ENCODE measurements at regions not wholly inside any gene's neighbourhood (a gene's known extent, or its start where the extent isn't known, plus 50 kb on each side); places are given as distances from the start of the nearest gene placed in this dataset.

- Mint-ChIP-seq H3K4me1 (no peaks in the 10 kb centered on the region), H3K27ac (no peak overlapping the region), H3K9me3 (no peaks in the 10 kb centered on the region), H3K27me3 (peaks cover 3% of the 10 kb centered on the region), H3K4me3 (no peak overlapping the region), H3K36me3 (ENCODE audit: low read depth) (no peaks in the 10 kb centered on the region)
- ChIA-PET POLR2A (no interaction called here), CTCF (interaction anchor here (1.0 to 1.1 kb wide), 3 partner anchors 16 to 156 kb away, joined by 3 read pairs; no protein-coding TSS in a partner anchor)
- no peak for DNase-seq
Observed at GRCh38 chr5:74919487-74919886, 53.3 kb upstream of the FAM169A start.

- peaks cover 3% of the 10 kb centered on the region for H3K27me3 Mint-ChIP-seq
- DNase-seq, result no peak
- no peaks in the 10 kb centered on the region for H3K9me3 Mint-ChIP-seq
- H3K27ac Mint-ChIP-seq, result no peak overlapping the region
- no peaks in the 10 kb centered on the region for H3K4me1 Mint-ChIP-seq
- H3K4me3 Mint-ChIP-seq, result no peak overlapping the region
- CTCF ChIA-PET, result interaction anchor here (1.0 to 1.1 kb wide), 3 partner anchors 16 to 156 kb away, joined by 3 read pairs; no protein-coding TSS in a partner anchor
- POLR2A ChIA-PET, result no interaction called here
- no peaks in the 10 kb centered on the region for H3K36me3 Mint-ChIP-seq (ENCODE audit: low read depth)
Observed at GRCh38 chr5:74919041-74919440, 52.9 kb upstream of the FAM169A start.

- Mint-ChIP-seq H3K4me1 (no peaks in the 10 kb centered on the region), H3K4me3 (no peak overlapping the region), H3K27ac (no peak overlapping the region), H3K36me3 (ENCODE audit: low read depth) (no peaks in the 10 kb centered on the region), H3K9me3 (no peaks in the 10 kb centered on the region), H3K27me3 (peaks cover 3% of the 10 kb centered on the region)
- POLR2A ChIA-PET, result no interaction called here
- DNase-seq, result no peak
- CTCF ChIA-PET, result interaction anchor here (1.0 to 1.1 kb wide), 3 partner anchors 17 to 155 kb away, joined by 3 read pairs; no protein-coding TSS in a partner anchor
Observed at GRCh38 chr5:74918232-74918669, 52.1 kb upstream of the FAM169A start.

DNA sequence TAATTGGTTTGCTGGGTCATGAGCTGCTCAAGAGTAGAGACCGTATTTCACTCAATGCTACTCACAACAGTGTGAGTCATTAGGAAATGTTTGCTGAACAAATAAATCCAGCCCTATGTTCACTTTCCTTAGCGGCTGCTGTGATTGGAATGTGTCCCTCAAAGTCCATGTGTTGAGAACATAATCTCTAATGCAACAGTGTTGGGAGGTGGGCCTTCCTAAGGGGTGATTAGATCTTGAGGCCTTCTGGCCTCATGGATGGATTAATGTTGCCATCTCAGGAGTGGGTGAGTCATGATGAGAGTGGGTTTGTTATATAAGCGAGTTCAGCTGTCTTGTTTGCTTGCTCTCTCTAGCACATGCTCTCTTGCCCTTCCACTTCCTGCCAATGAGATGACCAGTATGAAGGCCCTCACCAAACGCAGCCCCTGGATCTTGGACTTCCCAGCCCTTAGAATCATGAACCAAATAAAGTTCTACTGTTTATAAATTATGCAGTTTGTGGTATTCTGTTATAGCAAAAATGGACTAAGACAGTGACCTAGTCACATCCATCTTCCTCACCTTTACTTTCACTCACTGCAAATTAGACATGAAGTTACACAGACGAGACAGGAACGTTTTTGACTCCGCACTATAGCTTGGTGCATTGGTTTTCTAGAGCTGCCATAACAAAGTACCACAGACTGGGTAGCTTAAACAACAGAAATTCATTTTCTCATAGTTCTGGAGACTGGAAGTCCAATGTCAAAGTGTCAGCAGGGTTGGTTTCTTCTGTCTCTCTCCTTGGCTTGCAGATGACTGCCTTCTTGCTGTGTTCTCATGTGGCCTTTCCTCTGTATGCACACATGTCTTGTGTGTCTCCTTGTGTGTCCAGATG lies 50.9 kb upstream of the FAM169A start:
- POLR2A ChIA-PET, result no interaction called here
- peaks cover 3% of the 10 kb centered on the region for H3K27me3 Mint-ChIP-seq
- CTCF ChIA-PET, result no interaction called here

More for the DNA sequence above, 50.9 kb upstream of the FAM169A start:
- H3K4me3 Mint-ChIP-seq, result no peak overlapping the region
- no peaks in the 10 kb centered on the region for H3K36me3 Mint-ChIP-seq (ENCODE audit: low read depth)
- H3K27ac Mint-ChIP-seq, result no peak overlapping the region
- H3K9me3 Mint-ChIP-seq, result no peaks in the 10 kb centered on the region
- no peak for DNase-seq
- H3K4me1 Mint-ChIP-seq, result no peaks in the 10 kb centered on the region
